Loucy (cell line): ENCODE measurements at regions not wholly inside any gene's neighbourhood (a gene's known extent, or its start where the extent isn't known, plus 50 kb on each side); places are given as distances from the start of the nearest gene placed in this dataset.
A peak's percentile ranks its signal among the peaks of the same experiment; 100 is the strongest.

Source experiments
- H2AFZ ChIP-seq: fragments of 200-600 bp; sonication (generic); 2 replicates; pipeline ENCODE4 v1.6.0; 2016; ENCODE audit warnings: antibody characterized with exemption, mild to moderate bottlenecking, low read length, moderate library complexity
- H3F3A ChIP-seq: fragments of 200-600 bp; 2 replicates; pipeline ENCODE4 v1.6.0; 2016; ENCODE audit warnings: antibody characterized with exemption, low read depth, mild to moderate bottlenecking
- H3K27me3 ChIP-seq: fragments of 200-600 bp; sonication (generic); 2 replicates; pipeline ENCODE4 v1.6.1; 2014; ENCODE audit warnings: low read length, mild to moderate bottlenecking; ENCODE audit not compliant: insufficient read depth, poor library complexity, severe bottlenecking
- H3K36me3 ChIP-seq: fragments of 200-600 bp; sonication (generic); 2 replicates; pipeline ENCODE4 v1.6.1; 2016; ENCODE audit warnings: low read length; ENCODE audit not compliant: insufficient read depth
- H3K4me1 ChIP-seq: fragments of 200-600 bp; sonication (generic); 2 replicates; pipeline ENCODE4 v1.5.1; 2014; ENCODE audit warnings: low read length, mild to moderate bottlenecking; ENCODE audit not compliant: insufficient read depth, poor library complexity, severe bottlenecking
- H3K4me2 ChIP-seq: fragments of 200-600 bp; sonication (generic); 2 replicates; pipeline ENCODE4 v1.6.0; 2014; ENCODE audit warnings: antibody characterized with exemption, low read length, low read depth, mild to moderate bottlenecking; ENCODE audit not compliant: poor library complexity, severe bottlenecking
- H3K4me3 ChIP-seq: fragments of 200-600 bp; sonication (generic); 2 replicates; pipeline ENCODE4 v1.5.1; 2014; ENCODE audit warnings: low read length, mild to moderate bottlenecking, mixed read lengths; ENCODE audit not compliant: poor library complexity, severe bottlenecking
- H3K79me2 ChIP-seq: fragments of 200-600 bp; sonication (generic); 2 replicates; pipeline ENCODE4 v1.6.1; 2014; ENCODE audit warnings: low read length; ENCODE audit not compliant: insufficient read depth
- H3K9ac ChIP-seq: fragments of 200-600 bp; sonication (generic); 2 replicates; pipeline ENCODE4 v1.6.0; 2014; ENCODE audit warnings: mild to moderate bottlenecking, low read depth, low read length, moderate library complexity; ENCODE audit not compliant: poor library complexity, severe bottlenecking
- H3K9me2 ChIP-seq: fragments of 200-600 bp; sonication (generic); replicated peaks from 2 replicates; pipeline ENCODE4 v1.6.1; 2016; ENCODE audit warnings: low read depth, low read length, mixed read lengths
- H3K9me3 ChIP-seq: fragments of 200-600 bp; sonication (generic); 2 replicates; pipeline ENCODE4 v1.6.1; 2014; ENCODE audit warnings: mild to moderate bottlenecking, antibody characterized with exemption, low read length, low read depth; ENCODE audit not compliant: insufficient read depth
- H4K20me1 ChIP-seq: fragments of 200-600 bp; sonication (generic); 2 replicates; pipeline ENCODE4 v1.6.0; 2014; ENCODE audit warnings: antibody characterized with exemption, low read length, mild to moderate bottlenecking; ENCODE audit not compliant: insufficient read depth, poor library complexity, severe bottlenecking
- EZH2phosphoT487 ChIP-seq: fragments of 200-600 bp; IDR thresholded peaks from 2 replicates; pipeline ENCODE4 v1.6.1; 2018; ENCODE audit warnings: antibody characterized with exemption, mild to moderate bottlenecking, moderate library complexity, borderline replicate concordance
- TF ChIP-seq, protein P1 (sequence below): fragments of 200-600 bp; sonication (generic); conservative IDR thresholded peaks from 2 replicates; pipeline ENCODE4 v1.5.1; 2014; ENCODE audit warnings: mild to moderate bottlenecking, antibody characterized with exemption, low read length

DNA sequence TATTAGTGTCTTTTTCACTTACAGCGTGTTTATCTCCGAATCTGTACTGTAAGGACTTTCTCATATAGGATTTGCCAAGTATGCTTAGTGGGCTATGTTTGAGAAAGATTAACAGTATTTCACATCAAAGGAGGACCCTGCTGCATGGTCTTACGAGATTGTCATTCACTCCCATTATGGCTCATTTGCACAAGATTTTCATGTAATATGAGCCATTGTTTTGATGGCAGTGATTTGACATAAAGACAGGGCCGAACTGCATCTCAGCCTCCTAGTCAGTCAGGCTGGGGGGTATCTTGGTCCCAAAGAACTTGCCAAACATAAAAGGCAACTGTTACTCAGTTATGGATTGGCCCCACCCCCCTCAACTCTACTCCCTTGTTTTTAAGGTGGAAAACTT, 205.9 kb downstream of the ZIC1 start:
- Histone ChIP-seq H3K36me3 (no peaks in the 10 kb centered on the region), H3K9me3 (no peaks in the 10 kb centered on the region), H2AFZ (no peak overlapping the region), H3K4me1 (peaks cover 4% of the 10 kb centered on the region), H3F3A (no peaks in the 10 kb centered on the region), H3K9me2 (no peaks in the 10 kb centered on the region), H3K9ac (no peak overlapping the region), H3K4me3 (no peak overlapping the region), H3K4me2 (no peak overlapping the region), H3K27me3 (no peaks in the 10 kb centered on the region), H3K79me2 (no peaks in the 10 kb centered on the region), H4K20me1 (no peaks in the 10 kb centered on the region)
- no peak for TF ChIP-seq EZH2phosphoT487
- TF ChIP-seq, protein P1, sequence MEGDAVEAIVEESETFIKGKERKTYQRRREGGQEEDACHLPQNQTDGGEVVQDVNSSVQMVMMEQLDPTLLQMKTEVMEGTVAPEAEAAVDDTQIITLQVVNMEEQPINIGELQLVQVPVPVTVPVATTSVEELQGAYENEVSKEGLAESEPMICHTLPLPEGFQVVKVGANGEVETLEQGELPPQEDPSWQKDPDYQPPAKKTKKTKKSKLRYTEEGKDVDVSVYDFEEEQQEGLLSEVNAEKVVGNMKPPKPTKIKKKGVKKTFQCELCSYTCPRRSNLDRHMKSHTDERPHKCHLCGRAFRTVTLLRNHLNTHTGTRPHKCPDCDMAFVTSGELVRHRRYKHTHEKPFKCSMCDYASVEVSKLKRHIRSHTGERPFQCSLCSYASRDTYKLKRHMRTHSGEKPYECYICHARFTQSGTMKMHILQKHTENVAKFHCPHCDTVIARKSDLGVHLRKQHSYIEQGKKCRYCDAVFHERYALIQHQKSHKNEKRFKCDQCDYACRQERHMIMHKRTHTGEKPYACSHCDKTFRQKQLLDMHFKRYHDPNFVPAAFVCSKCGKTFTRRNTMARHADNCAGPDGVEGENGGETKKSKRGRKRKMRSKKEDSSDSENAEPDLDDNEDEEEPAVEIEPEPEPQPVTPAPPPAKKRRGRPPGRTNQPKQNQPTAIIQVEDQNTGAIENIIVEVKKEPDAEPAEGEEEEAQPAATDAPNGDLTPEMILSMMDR: no peak

DNA sequence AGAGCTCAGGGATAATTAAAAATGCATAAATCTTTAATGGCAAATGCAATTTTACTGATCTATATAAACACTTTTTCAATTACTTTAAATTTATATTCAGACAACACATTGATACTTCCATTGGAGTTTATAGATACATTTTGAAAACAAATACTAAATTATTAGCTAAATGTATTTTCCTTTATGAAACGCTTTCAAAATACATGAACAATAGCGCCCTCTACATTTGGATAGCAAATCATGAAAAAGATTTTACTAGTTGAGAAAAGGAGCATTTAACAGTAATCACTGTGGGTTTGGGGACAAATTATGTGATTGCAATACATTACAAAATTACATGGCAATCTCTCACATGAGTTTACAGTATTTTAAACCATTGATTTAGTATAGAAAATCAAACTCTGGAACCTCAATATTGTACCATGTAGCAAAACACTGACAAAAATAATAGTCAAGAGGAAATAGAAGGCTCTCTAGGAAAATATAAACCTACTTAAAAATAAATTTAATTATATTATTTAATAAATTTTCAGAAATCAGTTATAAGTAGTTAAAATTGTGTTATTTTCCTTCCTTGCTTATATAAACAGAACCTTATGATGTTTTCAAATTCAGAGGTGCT, 207.9 kb downstream of the ZIC1 start:
- no peak overlapping the region for H2AFZ ChIP-seq
- TF ChIP-seq, protein P1: peak; percentile 83
- TF ChIP-seq EZH2phosphoT487: no peak
- no peaks in the 10 kb centered on the region for H3K27me3 ChIP-seq
- H3K4me1 ChIP-seq: peaks cover 4% of the 10 kb centered on the region
- H3K9ac ChIP-seq: no peak overlapping the region
- no peaks in the 10 kb centered on the region for H3F3A ChIP-seq
- no peak overlapping the region for H3K4me3 ChIP-seq
- H3K9me3 ChIP-seq: no peaks in the 10 kb centered on the region
- H4K20me1 ChIP-seq: no peaks in the 10 kb centered on the region
- H3K36me3 ChIP-seq: no peaks in the 10 kb centered on the region
- no peaks in the 10 kb centered on the region for H3K9me2 ChIP-seq
- H3K4me2 ChIP-seq: no peak overlapping the region
- no peaks in the 10 kb centered on the region for H3K79me2 ChIP-seq

- no peaks in the 10 kb centered on the region for H3K9me3 ChIP-seq
- H3K36me3 ChIP-seq: no peaks in the 10 kb centered on the region
- H3K9ac ChIP-seq: no peak overlapping the region
- H3K79me2 ChIP-seq: no peaks in the 10 kb centered on the region
- H3K9me2 ChIP-seq: no peaks in the 10 kb centered on the region
- peaks cover 4% of the 10 kb centered on the region for H3K4me1 ChIP-seq
- no peak overlapping the region for H3K4me3 ChIP-seq
- H2AFZ ChIP-seq: peak overlapping the region; percentile 76
- peak overlapping the region; percentile 2 for H3K4me2 ChIP-seq
- no peak for TF ChIP-seq EZH2phosphoT487
- H3K27me3 ChIP-seq: no peaks in the 10 kb centered on the region
- no peaks in the 10 kb centered on the region for H4K20me1 ChIP-seq
- no peaks in the 10 kb centered on the region for H3F3A ChIP-seq
Observed at GRCh38 chr3:147618691-147619090, 209.5 kb downstream of the ZIC1 start.

- TF ChIP-seq EZH2phosphoT487: no peak
- TF ChIP-seq, protein P1: no peak
- H3K4me3 ChIP-seq: no peak overlapping the region
- no peaks in the 10 kb centered on the region for H3K36me3 ChIP-seq
- no peaks in the 10 kb centered on the region for H3K27me3 ChIP-seq
- no peaks in the 10 kb centered on the region for H3F3A ChIP-seq
- H3K9me3 ChIP-seq: no peaks in the 10 kb centered on the region
- H3K9me2 ChIP-seq: no peaks in the 10 kb centered on the region
- peak overlapping the region; percentile 56; the same call in 1 of the 2 replicates for H2AFZ ChIP-seq
- H3K4me2 ChIP-seq: no peak overlapping the region
- no peak overlapping the region for H3K9ac ChIP-seq
- H3K79me2 ChIP-seq: no peaks in the 10 kb centered on the region
- H3K4me1 ChIP-seq: peaks cover 4% of the 10 kb centered on the region
- H4K20me1 ChIP-seq: no peaks in the 10 kb centered on the region
Observed at GRCh38 chr3:147619921-147620560, 210.9 kb downstream of the ZIC1 start.
